GM23248 (cell line): ENCODE measurements at regions not wholly inside any gene's neighbourhood (a gene's known extent, or its start where the extent isn't known, plus 50 kb on each side); places are given as distances from the start of the nearest gene placed in this dataset.

Experiments used
- EZH2 ChIP-seq: fragments of 200-600 bp; sonication (generic); IDR thresholded peaks from 2 replicates; pipeline ENCODE4 v1.6.1; 2018; ENCODE audit warnings: antibody characterized with exemption, mild to moderate bottlenecking; ENCODE audit not compliant: insufficient read depth, poor library complexity, severe bottlenecking
- EZH2phosphoT487 ChIP-seq: fragments of 200-600 bp; sonication (generic); IDR thresholded peaks from 2 replicates; pipeline ENCODE4 v1.6.1; 2018; ENCODE audit warnings: antibody characterized with exemption, moderate library complexity, mild to moderate bottlenecking, low read depth; ENCODE audit not compliant: insufficient read depth

DNA sequence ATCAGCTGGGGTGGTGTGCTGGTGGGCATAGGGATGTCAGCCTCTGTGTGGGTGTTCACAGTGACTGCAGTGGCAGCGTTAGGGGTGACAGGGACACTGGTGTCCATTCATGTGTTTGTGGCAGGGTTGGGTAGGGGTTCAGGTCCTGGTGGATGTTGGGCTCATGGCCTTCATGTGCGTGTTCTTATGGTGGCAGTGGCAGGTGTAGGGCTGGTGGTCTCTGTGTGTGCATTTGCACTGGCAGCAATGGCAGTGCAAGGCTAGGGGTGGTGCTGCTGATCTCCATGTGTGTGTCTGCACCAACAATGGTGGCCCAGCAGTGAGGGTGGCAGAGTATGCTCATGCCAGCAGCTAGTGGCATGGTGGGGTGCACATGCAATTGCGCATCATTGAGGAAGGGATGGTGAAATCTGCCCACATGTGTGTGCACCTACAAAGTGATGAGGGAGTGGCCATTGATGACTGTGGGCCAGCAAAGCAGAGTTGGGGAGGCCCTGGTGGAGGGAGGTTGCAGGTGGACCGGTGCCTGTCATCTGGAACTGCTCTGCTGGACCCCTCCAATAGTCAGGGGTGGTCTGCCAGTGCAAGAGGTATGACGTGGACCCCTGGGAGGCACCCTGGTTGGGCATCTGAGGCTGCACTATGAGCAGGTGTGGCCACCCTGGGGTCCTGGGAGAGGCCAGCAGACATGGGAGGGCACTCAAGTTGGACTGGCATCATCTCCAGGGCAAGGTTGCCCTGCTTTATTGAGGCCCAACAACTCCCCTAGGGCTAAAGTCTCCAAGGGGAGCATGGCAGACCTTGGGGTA, 182.9 kb downstream of the TTC6 start:
- TF ChIP-seq EZH2phosphoT487, result no peak
- no peak for TF ChIP-seq EZH2
